ENCODE measurements at regions not wholly inside any gene's neighbourhood (a gene's known extent, or its start where the extent isn't known, plus 50 kb on each side); places are given as distances from the start of the nearest gene placed in this dataset.
"Not testable (repeated sequence)": the region's sequence is repeated elsewhere in the genome, so short reads cannot be mapped to it uniquely, and the experiment has no call there.

DNA sequence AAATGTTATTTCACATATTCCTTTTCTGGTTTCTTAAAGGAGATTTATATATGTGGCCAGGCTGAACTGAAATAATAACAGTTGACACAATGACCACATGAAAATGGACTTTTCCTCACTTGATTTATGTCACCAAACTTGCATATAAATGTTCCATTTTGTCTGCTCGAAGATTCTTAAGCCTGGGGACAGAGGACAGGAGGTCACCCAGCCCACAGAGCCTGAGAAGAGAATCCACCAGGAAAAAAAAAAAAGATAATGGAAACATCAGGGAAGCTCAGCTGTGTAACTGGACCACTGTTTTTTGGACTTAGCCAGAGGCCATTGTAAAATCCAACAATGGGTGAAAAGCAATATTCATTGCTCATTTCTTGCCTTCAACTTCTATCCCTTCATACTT, 359.0 kb upstream of the FGF16 start:
- Histone ChIP-seq H3K9me3 (no peaks in the 10 kb centered on the region), H3K4me1 (no peaks in the 10 kb centered on the region), H3K4me3 (no peak overlapping the region), H3K36me3 (no peaks in the 10 kb centered on the region), H3K27ac (no peak overlapping the region), H3K27me3 (no peaks in the 10 kb centered on the region)
- TF ChIP-seq, protein P1, sequence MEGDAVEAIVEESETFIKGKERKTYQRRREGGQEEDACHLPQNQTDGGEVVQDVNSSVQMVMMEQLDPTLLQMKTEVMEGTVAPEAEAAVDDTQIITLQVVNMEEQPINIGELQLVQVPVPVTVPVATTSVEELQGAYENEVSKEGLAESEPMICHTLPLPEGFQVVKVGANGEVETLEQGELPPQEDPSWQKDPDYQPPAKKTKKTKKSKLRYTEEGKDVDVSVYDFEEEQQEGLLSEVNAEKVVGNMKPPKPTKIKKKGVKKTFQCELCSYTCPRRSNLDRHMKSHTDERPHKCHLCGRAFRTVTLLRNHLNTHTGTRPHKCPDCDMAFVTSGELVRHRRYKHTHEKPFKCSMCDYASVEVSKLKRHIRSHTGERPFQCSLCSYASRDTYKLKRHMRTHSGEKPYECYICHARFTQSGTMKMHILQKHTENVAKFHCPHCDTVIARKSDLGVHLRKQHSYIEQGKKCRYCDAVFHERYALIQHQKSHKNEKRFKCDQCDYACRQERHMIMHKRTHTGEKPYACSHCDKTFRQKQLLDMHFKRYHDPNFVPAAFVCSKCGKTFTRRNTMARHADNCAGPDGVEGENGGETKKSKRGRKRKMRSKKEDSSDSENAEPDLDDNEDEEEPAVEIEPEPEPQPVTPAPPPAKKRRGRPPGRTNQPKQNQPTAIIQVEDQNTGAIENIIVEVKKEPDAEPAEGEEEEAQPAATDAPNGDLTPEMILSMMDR (IDR thresholded peaks at IDR 0.05), result no peak
- no peak for ATAC-seq
- DNase-seq, result no peak
- intact Hi-C loops (cut with DNase I), result no loop called here

DNA sequence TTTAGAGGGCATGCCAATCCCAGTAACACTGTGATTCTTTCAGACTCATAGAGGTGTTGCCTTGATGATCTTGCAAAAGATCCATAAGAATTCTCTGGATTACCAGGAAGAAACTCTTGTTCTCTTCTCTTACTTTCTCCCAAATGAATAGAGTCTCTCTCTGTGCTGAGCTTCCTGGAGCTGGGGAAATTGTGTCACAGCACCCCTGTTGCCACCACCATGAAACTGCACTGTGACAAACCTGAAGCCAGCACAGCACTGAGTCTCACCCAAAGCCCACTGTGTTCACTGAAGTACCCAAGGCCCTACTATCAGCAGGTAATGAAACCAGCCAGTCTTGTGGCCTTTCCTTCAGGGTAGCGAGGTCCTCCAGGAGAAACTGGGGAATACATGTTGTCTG, 332.7 kb upstream of the FGF16 start:
- H3K27ac ChIP-seq, result no peak overlapping the region
- H3K9me3 ChIP-seq, result no peaks in the 10 kb centered on the region
- no peaks in the 10 kb centered on the region for H3K4me1 ChIP-seq
- DNase-seq (no peak), ATAC-seq (no peak)
- intact Hi-C loops (cut with DNase I), result no loop called here
- no peak overlapping the region for H3K4me3 ChIP-seq
- H3K27me3 ChIP-seq, result no peaks in the 10 kb centered on the region
- TF ChIP-seq, protein P1 (IDR thresholded peaks at IDR 0.05), result no peak
- H3K36me3 ChIP-seq, result no peaks in the 10 kb centered on the region

DNA sequence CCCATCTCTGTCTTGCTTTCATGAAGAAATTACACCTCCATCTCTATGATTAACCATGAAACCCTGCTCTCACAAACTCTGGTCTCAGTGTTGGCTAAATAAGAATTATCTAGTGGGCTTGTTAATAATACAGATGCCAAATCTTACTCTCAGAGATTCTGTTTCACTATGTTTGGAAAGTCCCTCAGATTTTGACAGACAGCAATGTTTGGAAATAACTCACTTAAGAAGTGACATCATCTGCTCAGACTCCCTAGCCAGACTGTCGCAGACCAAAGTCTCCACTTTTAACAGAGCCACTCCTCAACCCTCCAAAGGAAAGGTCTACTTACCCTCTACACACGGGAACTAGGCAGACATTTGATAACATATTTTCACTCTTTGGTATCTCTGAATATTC, 328.5 kb upstream of the FGF16 start:
- no peak overlapping the region for H3K27ac ChIP-seq
- intact Hi-C loops (cut with DNase I), result no loop called here
- TF ChIP-seq, protein P1 (IDR thresholded peaks at IDR 0.05), result no peak
- no peaks in the 10 kb centered on the region for H3K27me3 ChIP-seq
- no peaks in the 10 kb centered on the region for H3K36me3 ChIP-seq
- H3K4me1 ChIP-seq, result no peaks in the 10 kb centered on the region
- H3K4me3 ChIP-seq, result no peak overlapping the region
- ATAC-seq (no peak), DNase-seq (no peak)
- H3K9me3 ChIP-seq, result no peaks in the 10 kb centered on the region

DNA sequence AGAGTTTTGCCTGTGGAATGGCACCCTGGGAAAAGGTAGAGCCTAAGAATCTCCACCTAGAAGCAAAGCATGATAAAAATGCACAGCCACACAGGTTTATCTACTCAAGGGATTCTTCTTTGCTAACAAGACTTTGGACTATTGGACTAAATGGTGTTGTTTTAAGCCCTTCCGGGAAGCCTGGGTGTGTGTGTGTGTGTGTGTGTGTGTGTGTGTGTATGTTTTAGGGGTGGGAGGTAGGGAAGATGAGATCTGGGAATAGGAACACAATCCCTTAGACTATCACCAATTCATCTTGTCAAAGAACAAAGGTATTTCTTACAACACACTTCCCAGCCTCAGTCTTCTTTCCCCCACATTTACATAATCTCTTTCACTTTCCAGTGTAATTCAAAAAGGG, 327.5 kb upstream of the FGF16 start:
- no peaks in the 10 kb centered on the region for H3K4me1 ChIP-seq
- no peak overlapping the region for H3K4me3 ChIP-seq
- no peak overlapping the region for H3K27ac ChIP-seq
- intact Hi-C loops (cut with DNase I), result no loop called here
- ATAC-seq (no peak), DNase-seq (no peak)
- H3K36me3 ChIP-seq, result no peaks in the 10 kb centered on the region
- no peaks in the 10 kb centered on the region for H3K27me3 ChIP-seq
- TF ChIP-seq, protein P1 (IDR thresholded peaks at IDR 0.05), result no peak
- H3K9me3 ChIP-seq, result no peaks in the 10 kb centered on the region

DNA sequence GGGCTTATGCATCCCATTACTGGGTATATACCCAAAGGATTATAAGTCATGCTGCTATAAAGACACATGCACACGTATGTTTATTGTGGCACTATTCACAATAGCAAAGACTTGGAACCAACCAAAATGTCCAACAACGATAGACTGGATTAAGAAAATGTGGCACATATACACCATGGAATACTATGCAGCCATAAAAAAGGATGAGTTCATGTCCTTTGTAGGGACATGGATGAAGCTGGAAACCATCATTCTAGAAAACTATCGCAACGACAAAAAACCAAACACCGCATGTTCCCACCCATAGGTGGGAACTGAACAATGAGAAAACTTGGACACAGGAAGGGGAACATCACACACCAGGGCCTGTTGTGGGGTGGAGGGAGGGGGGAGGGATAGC, 323.3 kb upstream of the FGF16 start:
- H3K27me3 ChIP-seq; H3K4me1 ChIP-seq; DNase-seq; H3K9me3 ChIP-seq; ATAC-seq; H3K27ac ChIP-seq; H3K36me3 ChIP-seq; H3K4me3 ChIP-seq; intact Hi-C loops (cut with DNase I): not testable (repeated sequence)

DNA sequence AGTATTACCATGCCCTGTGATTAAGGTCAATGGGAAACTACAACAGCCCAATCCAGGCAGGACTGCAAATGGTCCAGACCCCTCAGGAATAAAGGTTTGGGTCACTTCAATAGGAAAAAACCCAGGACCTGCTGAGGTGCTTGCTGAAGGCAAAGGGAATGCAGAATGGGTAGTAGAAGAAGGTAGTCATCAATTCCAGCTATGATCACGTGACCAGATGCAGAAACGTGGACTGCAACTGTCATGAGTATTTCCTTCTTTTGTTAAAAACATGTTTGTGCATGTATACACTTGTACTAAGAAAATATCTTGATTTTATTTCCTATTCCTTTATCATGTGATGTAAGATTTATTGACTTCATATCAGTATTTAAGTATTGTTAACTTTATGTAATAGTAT, 319.6 kb upstream of the FGF16 start:
- ATAC-seq; H3K27me3 ChIP-seq; H3K27ac ChIP-seq; H3K4me1 ChIP-seq; DNase-seq; H3K36me3 ChIP-seq; H3K9me3 ChIP-seq; intact Hi-C loops (cut with DNase I); H3K4me3 ChIP-seq: not testable (repeated sequence)
